HG02852 (cell line): ENCODE measurements at regions not wholly inside any gene's neighbourhood (a gene's known extent, or its start where the extent isn't known, plus 50 kb on each side); places are given as distances from the start of the nearest gene placed in this dataset.
"Not testable (repeated sequence)": the region's sequence is repeated elsewhere in the genome, so short reads cannot be mapped to it uniquely, and the experiment has no call there.

Experiments
- ATAC-seq: cut with Tn5 transposase; IDR thresholded peaks from one replicate; pipeline ENCODE4 v1.9.1; 2021; ENCODE audit warnings: mild to moderate bottlenecking, moderate library complexity; ENCODE audit not compliant: unreplicated experiment

- ATAC-seq, result not testable (repeated sequence)
Observed at GRCh38 chr2:134063916-134064315, 190.0 kb upstream of the MGAT5 start.

GRCh38 chr2:134070281-134070741, 183.6 kb upstream of the MGAT5 start:
- ATAC-seq, result no peak

- ATAC-seq, result no peak
Observed at GRCh38 chr2:134072341-134072740, 181.5 kb upstream of the MGAT5 start.

- ATAC-seq, result no peak
Observed at GRCh38 chr2:134073023-134073422, 180.8 kb upstream of the MGAT5 start.

- no peak for ATAC-seq
Observed at GRCh38 chr2:134074619-134075018, 179.3 kb upstream of the MGAT5 start.

- no peak for ATAC-seq
Observed at GRCh38 chr2:134075204-134075603, 178.7 kb upstream of the MGAT5 start.

- no peak for ATAC-seq
Observed at GRCh38 chr2:134078354-134078753, 175.5 kb upstream of the MGAT5 start.

GRCh38 chr2:134079373-134079772, 174.5 kb upstream of the MGAT5 start:
- ATAC-seq, result peak; percentile 91

GRCh38 chr2:134080386-134081089, 173.3 kb upstream of the MGAT5 start:
- ATAC-seq, result no peak

GRCh38 chr2:134081238-134081938, 172.5 kb upstream of the MGAT5 start:
- ATAC-seq, result no peak

GRCh38 chr2:134083548-134083947, 170.3 kb upstream of the MGAT5 start:
- ATAC-seq, result no peak

GRCh38 chr2:134086594-134087219, 167.2 kb upstream of the MGAT5 start:
- ATAC-seq, result no peak

GRCh38 chr2:134087371-134087921, 166.4 kb upstream of the MGAT5 start:
- peak; percentile 65 for ATAC-seq

- no peak for ATAC-seq
Observed at GRCh38 chr2:134089454-134089853, 164.4 kb upstream of the MGAT5 start.

GRCh38 chr2:134097740-134098139, 156.1 kb upstream of the MGAT5 start:
- ATAC-seq, result no peak

GRCh38 chr2:134098321-134098720, 155.6 kb upstream of the MGAT5 start:
- ATAC-seq, result no peak

- no peak for ATAC-seq
Observed at GRCh38 chr2:134099273-134099672, 154.6 kb upstream of the MGAT5 start.

- ATAC-seq, result no peak
Observed at GRCh38 chr2:134103196-134103595, 150.7 kb upstream of the MGAT5 start.

- no peak for ATAC-seq
Observed at GRCh38 chr2:134104754-134105153, 149.1 kb upstream of the MGAT5 start.

GRCh38 chr2:134107402-134107801, 146.5 kb upstream of the MGAT5 start:
- ATAC-seq, result no peak

GRCh38 chr2:134108113-134108512, 145.8 kb upstream of the MGAT5 start:
- ATAC-seq, result no peak

GRCh38 chr2:134109246-134109645, 144.6 kb upstream of the MGAT5 start:
- ATAC-seq, result no peak
